ENCODE measurements at regions not wholly inside any gene's neighbourhood (a gene's known extent, or its start where the extent isn't known, plus 50 kb on each side); places are given as distances from the start of the nearest gene placed in this dataset.

DNA sequence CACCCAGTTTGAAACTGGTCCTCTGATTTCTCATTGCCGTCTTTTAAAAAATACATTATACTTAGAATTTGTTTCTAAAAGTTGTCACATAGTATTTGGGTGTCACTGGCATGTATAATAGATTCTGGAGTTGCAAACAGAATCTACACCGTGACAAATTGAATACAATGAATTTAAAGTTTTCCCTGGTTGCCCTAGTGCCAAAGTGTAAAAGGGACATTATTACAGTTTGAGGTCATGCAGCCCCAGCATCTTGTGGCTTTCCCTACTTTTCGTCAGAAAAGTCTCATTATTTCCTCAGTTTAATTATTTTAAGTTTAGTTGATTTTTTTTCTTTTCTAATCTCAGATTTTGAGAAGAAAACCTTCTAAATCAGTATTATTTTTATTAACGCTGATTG, 155.9 kb downstream of the DISP1 start:
- Histone ChIP-seq H3K9me2 (ENCODE audit: insufficient read depth) (no peaks in the 10 kb centered on the region), H3K4me3 (replicated peaks in 1 of 2; ENCODE audit: low read depth in 1 of 2, low read length in 2 of 2) (no peak overlapping the region), H3K9me3 (ENCODE audit: control insufficient read depth in 1 of 2, insufficient read depth in 1 of 2, low read depth in 1 of 2, low read length in 2 of 2) (no peaks in the 10 kb centered on the region), H3K4me2 (ENCODE audit: low read length) (no peak overlapping the region), H3K9ac (ENCODE audit: low read length) (no peak overlapping the region), H3K79me2 (ENCODE audit: insufficient read depth, low read length) (no peaks in the 10 kb centered on the region), H3K36me3 (ENCODE audit: control insufficient read depth in 1 of 2, insufficient read depth in 2 of 2, low read length in 2 of 2) (no peaks in the 10 kb centered on the region), H4K20me1 (ENCODE audit: insufficient read depth) (no peaks in the 10 kb centered on the region), H2AFZ (ENCODE audit: low read depth, low read length, poor library complexity, severe bottlenecking) (no peak overlapping the region), H3K27ac (ENCODE audit: low read depth, low read length) (no peak overlapping the region), H3K27me3 (ENCODE audit: insufficient read depth, low read length) (no peaks in the 10 kb centered on the region), H3K4me1 (ENCODE audit: control insufficient read depth in 1 of 2, insufficient read depth in 2 of 2, low read length in 2 of 2) (no peaks in the 10 kb centered on the region)
- ATAC-seq, result no peak
- ChIA-PET RAD21 (ENCODE audit: low non-redundant PET in 1 of 2, low total read pairs in 2 of 2, uncharacterized antibody in 2 of 2, unreplicated experiment in 2 of 2) (no interaction called here), POLR2A (no interaction called here), CTCF (interaction anchor here (1.2 kb wide), 1 partner anchor 119 kb away, joined by 3 read pairs; no protein-coding TSS in a partner anchor)
- no peak for DNase-seq (ENCODE audit: low read depth, low spot score)
- no TSS peak for BruUV-seq (replicated peaks)
- TF ChIP-seq POLR2AphosphoS5 (IDR thresholded peaks at IDR 0.05; ENCODE audit: low read depth, low read length) (no peak), JUND (IDR thresholded peaks at IDR 0.05) (no peak), SIN3A (IDR thresholded peaks at IDR 0.05; ENCODE audit: low read depth) (no peak), ZFX (IDR thresholded peaks at IDR 0.05) (no peak)
- intact Hi-C loops (cut with micrococcal nuclease), result no loop called here

DNA sequence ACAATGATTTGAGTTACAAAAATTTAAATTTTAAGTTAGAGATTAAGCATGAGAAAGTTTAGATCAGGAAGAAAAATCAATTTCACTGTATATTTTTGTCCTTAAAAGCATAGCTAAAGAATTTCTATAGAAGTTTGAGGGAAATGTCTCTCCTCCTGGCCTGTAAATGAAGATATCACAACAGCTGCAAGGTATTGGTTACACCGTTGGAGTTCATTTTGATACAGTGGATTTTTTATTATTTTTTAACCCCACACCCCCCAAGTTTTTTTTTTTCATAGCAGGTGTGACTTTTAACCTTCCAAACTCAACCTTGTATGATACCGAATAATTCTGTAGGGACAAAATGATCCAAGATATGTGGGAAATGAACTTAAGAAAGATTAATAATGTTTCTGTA, 156.3 kb downstream of the DISP1 start:
- ATAC-seq (no peak), DNase-seq (ENCODE audit: low read depth, low spot score) (no peak)
- Histone ChIP-seq H3K27ac (ENCODE audit: low read depth, low read length) (no peak overlapping the region), H3K36me3 (ENCODE audit: control insufficient read depth in 1 of 2, insufficient read depth in 2 of 2, low read length in 2 of 2) (no peaks in the 10 kb centered on the region), H3K9ac (ENCODE audit: low read length) (no peak overlapping the region), H3K4me1 (ENCODE audit: control insufficient read depth in 1 of 2, insufficient read depth in 2 of 2, low read length in 2 of 2) (no peaks in the 10 kb centered on the region), H3K4me2 (ENCODE audit: low read length) (no peak overlapping the region), H3K4me3 (replicated peaks in 1 of 2; ENCODE audit: low read depth in 1 of 2, low read length in 2 of 2) (no peak overlapping the region), H3K27me3 (ENCODE audit: insufficient read depth, low read length) (no peaks in the 10 kb centered on the region), H3K9me3 (ENCODE audit: control insufficient read depth in 1 of 2, insufficient read depth in 1 of 2, low read depth in 1 of 2, low read length in 2 of 2) (no peaks in the 10 kb centered on the region), H2AFZ (ENCODE audit: low read depth, low read length, poor library complexity, severe bottlenecking) (no peak overlapping the region), H3K79me2 (ENCODE audit: insufficient read depth, low read length) (no peaks in the 10 kb centered on the region), H4K20me1 (ENCODE audit: insufficient read depth) (no peaks in the 10 kb centered on the region), H3K9me2 (ENCODE audit: insufficient read depth) (no peaks in the 10 kb centered on the region)
- intact Hi-C loops (cut with micrococcal nuclease), result no loop called here
- RAD21 ChIA-PET (ENCODE audit: low non-redundant PET in 1 of 2, low total read pairs in 2 of 2, uncharacterized antibody in 2 of 2, unreplicated experiment in 2 of 2), result no interaction called here
- TF ChIP-seq, protein P1, sequence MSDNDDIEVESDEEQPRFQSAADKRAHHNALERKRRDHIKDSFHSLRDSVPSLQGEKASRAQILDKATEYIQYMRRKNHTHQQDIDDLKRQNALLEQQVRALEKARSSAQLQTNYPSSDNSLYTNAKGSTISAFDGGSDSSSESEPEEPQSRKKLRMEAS (IDR thresholded peaks at IDR 0.05), result no peak
- TF ChIP-seq ZNF274 (IDR thresholded peaks at IDR 0.05; ENCODE audit: low read depth, low read length) (no peak), SRF (IDR thresholded peaks at IDR 0.05; ENCODE audit: low read depth) (no peak), POLR2A (IDR thresholded peaks at IDR 0.05; ENCODE audit: borderline replicate concordance, extremely low read depth, insufficient read depth, insufficient read length) (no peak), CEBPB (IDR thresholded peaks at IDR 0.05; ENCODE audit: low read depth) (no peak), ZFX (IDR thresholded peaks at IDR 0.05) (no peak), SIN3A (IDR thresholded peaks at IDR 0.05; ENCODE audit: low read depth) (no peak), RAD21 (IDR thresholded peaks at IDR 0.05; ENCODE audit: low read depth) (no peak), EZH2 (IDR thresholded peaks at IDR 0.05) (no peak), SP1 (IDR thresholded peaks at IDR 0.05; ENCODE audit: low read depth) (no peak)
- TF ChIP-seq, protein P2, sequence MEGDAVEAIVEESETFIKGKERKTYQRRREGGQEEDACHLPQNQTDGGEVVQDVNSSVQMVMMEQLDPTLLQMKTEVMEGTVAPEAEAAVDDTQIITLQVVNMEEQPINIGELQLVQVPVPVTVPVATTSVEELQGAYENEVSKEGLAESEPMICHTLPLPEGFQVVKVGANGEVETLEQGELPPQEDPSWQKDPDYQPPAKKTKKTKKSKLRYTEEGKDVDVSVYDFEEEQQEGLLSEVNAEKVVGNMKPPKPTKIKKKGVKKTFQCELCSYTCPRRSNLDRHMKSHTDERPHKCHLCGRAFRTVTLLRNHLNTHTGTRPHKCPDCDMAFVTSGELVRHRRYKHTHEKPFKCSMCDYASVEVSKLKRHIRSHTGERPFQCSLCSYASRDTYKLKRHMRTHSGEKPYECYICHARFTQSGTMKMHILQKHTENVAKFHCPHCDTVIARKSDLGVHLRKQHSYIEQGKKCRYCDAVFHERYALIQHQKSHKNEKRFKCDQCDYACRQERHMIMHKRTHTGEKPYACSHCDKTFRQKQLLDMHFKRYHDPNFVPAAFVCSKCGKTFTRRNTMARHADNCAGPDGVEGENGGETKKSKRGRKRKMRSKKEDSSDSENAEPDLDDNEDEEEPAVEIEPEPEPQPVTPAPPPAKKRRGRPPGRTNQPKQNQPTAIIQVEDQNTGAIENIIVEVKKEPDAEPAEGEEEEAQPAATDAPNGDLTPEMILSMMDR (IDR thresholded peaks at IDR 0.05 in 2 of 3, conservative IDR thresholded peaks at IDR 0.05 in 1 of 3; ENCODE audit: borderline replicate concordance in 1 of 3, insufficient read depth in 1 of 3, low read depth in 2 of 3, low read length in 2 of 3), result no peak
- TF ChIP-seq, protein P3, sequence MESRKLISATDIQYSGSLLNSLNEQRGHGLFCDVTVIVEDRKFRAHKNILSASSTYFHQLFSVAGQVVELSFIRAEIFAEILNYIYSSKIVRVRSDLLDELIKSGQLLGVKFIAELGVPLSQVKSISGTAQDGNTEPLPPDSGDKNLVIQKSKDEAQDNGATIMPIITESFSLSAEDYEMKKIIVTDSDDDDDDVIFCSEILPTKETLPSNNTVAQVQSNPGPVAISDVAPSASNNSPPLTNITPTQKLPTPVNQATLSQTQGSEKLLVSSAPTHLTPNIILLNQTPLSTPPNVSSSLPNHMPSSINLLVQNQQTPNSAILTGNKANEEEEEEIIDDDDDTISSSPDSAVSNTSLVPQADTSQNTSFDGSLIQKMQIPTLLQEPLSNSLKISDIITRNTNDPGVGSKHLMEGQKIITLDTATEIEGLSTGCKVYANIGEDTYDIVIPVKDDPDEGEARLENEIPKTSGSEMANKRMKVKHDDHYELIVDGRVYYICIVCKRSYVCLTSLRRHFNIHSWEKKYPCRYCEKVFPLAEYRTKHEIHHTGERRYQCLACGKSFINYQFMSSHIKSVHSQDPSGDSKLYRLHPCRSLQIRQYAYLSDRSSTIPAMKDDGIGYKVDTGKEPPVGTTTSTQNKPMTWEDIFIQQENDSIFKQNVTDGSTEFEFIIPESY (IDR thresholded peaks at IDR 0.05; ENCODE audit: extremely low read depth, insufficient replicate concordance, low read length), result no peak
- POLR2A ChIA-PET, result interaction anchor here (0.7 kb wide), 1 partner anchor 756 kb away, joined by 4 read pairs; no protein-coding TSS in a partner anchor
- CTCF ChIA-PET, result interaction anchor here (1.2 kb wide), 1 partner anchor 119 kb away, joined by 3 read pairs; no protein-coding TSS in a partner anchor
- no TSS peak for BruUV-seq (replicated peaks)
